Uterus (tissue), 3 donors: ENCODE measurements at regions not wholly inside any gene's neighbourhood (a gene's known extent, or its start where the extent isn't known, plus 50 kb on each side); places are given as distances from the start of the nearest gene placed in this dataset.

ENCODE experiments used
- DNase-seq, 2 donors: peaks; one replicate each; pipeline ENCODE4 v3.0.0-alpha.2; 2019 to 2020
- H3K27ac ChIP-seq, 2 donors: fragments of 200-600 bp; sonication (generic); 1 replicate in 1 of 2; 2 replicates in 1 of 2; pipeline ENCODE4 v1.5.1; 2016 to 2018
- H3K27me3 ChIP-seq, 2 donors: fragments of 200-600 bp; sonication (generic); one replicate each; pipeline ENCODE4 v1.5.1; 2018 to 2019; ENCODE audit warnings: control low read depth in 1 of 2
- H3K36me3 ChIP-seq, 2 donors: fragments of 200-600 bp; sonication (generic); one replicate each; pipeline ENCODE4 v1.5.1; 2019; ENCODE audit warnings: control low read depth in 1 of 2
- H3K4me1 ChIP-seq, 2 donors: fragments of 200-600 bp; sonication (generic); one replicate each; pipeline ENCODE4 v1.5.1; 2018 to 2019; ENCODE audit warnings: control low read depth in 1 of 2
- H3K4me3 ChIP-seq, 2 donors: fragments of 200-600 bp; sonication (generic); 1 replicate in 1 of 2; 2 replicates in 1 of 2; pipeline ENCODE4 v1.5.1; 2018 to 2019; ENCODE audit warnings: mild to moderate bottlenecking in 1 of 2
- H3K9me3 ChIP-seq, 2 donors: fragments of 200-600 bp; sonication (generic); one replicate each; pipeline ENCODE4 v1.5.1; 2019; ENCODE audit warnings: control low read depth in 1 of 2
- POLR2A ChIP-seq, 2 donors: fragments of 450-650 bp; IDR thresholded peaks; one replicate each; pipeline ENCODE4 v1.6.1; 2016; ENCODE audit warnings: antibody characterized with exemption in 2 of 2, mild to moderate bottlenecking in 1 of 2, moderate library complexity in 1 of 2
- intact Hi-C: fragments of 100-400 bp; cut with DNase I; formaldehyde crosslinking; loops from one replicate; pipeline ENCODE4 v1.15.1; 2023; ENCODE audit warnings: low total_unique reads
- TF ChIP-seq, protein P1 (sequence below), 4 experiments: fragments of 200-600 bp in 2 of 4; fragments of 450-650 bp in 2 of 4; sonication (generic) in 2 of 4; IDR thresholded peaks; one replicate each; pipeline ENCODE4 v1.5.1; 2016 to 2019; ENCODE audit warnings: antibody characterized with exemption in 4 of 4, mild to moderate bottlenecking in 2 of 4, moderate library complexity in 1 of 4
- donor health status: DM: yes; HTN: yes; CAD: no.

DNA sequence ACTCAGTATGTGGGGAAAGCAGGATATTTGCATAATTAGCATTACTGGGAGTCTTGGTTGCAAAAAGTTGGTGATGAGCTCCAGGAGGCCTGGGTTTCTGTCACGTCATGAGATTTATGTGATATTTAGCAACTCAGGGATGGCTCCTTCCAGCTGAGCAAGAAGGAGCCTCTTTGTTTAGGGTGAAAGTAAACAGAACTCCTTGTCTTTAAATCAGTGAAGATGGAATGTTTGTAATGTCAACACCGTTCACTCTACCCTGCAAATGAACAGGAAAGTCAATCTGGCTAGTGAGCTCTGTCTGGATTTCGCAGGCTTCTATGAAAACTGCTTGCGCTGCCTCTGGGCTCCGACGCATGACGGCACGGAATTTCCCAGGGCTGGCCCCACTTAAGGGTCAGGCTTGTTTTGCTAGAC is 86.9 kb downstream of the PXDC1 start:
- no peaks in the 10 kb centered on the region for H3K36me3 ChIP-seq
- no peak for DNase-seq
- H3K9me3 ChIP-seq, result no peaks in the 10 kb centered on the region
- no peak overlapping the region for H3K4me3 ChIP-seq
- H3K27ac ChIP-seq, result no peak overlapping the region
- intact Hi-C loops, result no loop called here
- no peak for TF ChIP-seq POLR2A (IDR thresholded peaks at IDR 0.05)
- TF ChIP-seq, protein P1, sequence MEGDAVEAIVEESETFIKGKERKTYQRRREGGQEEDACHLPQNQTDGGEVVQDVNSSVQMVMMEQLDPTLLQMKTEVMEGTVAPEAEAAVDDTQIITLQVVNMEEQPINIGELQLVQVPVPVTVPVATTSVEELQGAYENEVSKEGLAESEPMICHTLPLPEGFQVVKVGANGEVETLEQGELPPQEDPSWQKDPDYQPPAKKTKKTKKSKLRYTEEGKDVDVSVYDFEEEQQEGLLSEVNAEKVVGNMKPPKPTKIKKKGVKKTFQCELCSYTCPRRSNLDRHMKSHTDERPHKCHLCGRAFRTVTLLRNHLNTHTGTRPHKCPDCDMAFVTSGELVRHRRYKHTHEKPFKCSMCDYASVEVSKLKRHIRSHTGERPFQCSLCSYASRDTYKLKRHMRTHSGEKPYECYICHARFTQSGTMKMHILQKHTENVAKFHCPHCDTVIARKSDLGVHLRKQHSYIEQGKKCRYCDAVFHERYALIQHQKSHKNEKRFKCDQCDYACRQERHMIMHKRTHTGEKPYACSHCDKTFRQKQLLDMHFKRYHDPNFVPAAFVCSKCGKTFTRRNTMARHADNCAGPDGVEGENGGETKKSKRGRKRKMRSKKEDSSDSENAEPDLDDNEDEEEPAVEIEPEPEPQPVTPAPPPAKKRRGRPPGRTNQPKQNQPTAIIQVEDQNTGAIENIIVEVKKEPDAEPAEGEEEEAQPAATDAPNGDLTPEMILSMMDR (IDR thresholded peaks at IDR 0.05), result no peak
- H3K27me3 ChIP-seq, result no peaks in the 10 kb centered on the region
- H3K4me1 ChIP-seq, result no peaks in the 10 kb centered on the region

DNA sequence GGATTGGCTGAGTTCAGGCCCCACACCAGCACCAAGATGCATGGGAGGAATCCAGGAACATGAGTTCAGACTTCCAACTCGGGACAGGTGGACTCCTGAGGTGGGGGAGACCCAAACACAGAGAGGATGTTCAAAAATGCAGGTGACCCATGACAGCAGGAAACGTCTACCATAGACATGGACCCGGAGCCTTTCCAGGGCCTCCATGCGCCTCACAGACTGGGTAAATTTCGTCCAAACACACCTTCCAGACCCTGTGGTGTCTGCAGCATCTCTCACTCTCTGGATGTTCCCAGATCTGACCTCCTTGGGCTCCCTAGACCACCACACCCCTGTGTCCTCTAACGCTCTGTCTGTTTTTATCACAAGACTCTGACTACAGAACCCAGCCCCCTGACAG is 87.7 kb downstream of the PXDC1 start:
- H3K36me3 ChIP-seq, result no peaks in the 10 kb centered on the region
- H3K27ac ChIP-seq, result no peak overlapping the region
- H3K4me1 ChIP-seq, result no peaks in the 10 kb centered on the region
- TF ChIP-seq POLR2A (IDR thresholded peaks at IDR 0.05), result no peak
- TF ChIP-seq, protein P1 (IDR thresholded peaks at IDR 0.05), result no peak
- H3K9me3 ChIP-seq, result no peaks in the 10 kb centered on the region
- no peak overlapping the region for H3K4me3 ChIP-seq
- intact Hi-C loops, result no loop called here
- no peaks in the 10 kb centered on the region for H3K27me3 ChIP-seq
- no peak for DNase-seq

DNA sequence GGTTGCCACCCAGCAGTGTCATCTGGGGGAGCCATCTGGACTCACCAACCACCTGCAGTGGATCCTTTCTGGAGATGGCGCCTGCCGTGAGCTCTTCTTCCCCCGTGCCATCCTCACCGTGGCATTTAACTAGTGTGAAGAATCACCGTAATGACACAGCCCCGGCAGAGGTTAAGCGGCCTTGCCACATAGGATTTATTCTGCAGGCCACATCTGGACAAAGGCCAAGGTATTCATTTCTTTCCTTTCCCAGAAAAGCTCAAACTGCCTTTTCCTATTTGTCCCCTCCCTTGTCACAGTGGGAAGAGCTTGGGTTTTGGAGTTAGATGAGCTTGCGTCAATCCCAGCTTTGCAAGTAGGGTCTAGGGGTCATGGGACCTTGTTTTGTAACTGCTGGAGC is 88.4 kb downstream of the PXDC1 start:
- no peaks in the 10 kb centered on the region for H3K9me3 ChIP-seq
- H3K27me3 ChIP-seq, result no peaks in the 10 kb centered on the region
- H3K4me3 ChIP-seq, result no peak overlapping the region
- TF ChIP-seq, protein P1 (IDR thresholded peaks at IDR 0.05), result no peak
- no peak for TF ChIP-seq POLR2A (IDR thresholded peaks at IDR 0.05)
- H3K4me1 ChIP-seq, result no peaks in the 10 kb centered on the region
- intact Hi-C loops, result no loop called here
- H3K36me3 ChIP-seq, result no peaks in the 10 kb centered on the region
- DNase-seq, result no peak
- H3K27ac ChIP-seq, result no peak overlapping the region

DNA sequence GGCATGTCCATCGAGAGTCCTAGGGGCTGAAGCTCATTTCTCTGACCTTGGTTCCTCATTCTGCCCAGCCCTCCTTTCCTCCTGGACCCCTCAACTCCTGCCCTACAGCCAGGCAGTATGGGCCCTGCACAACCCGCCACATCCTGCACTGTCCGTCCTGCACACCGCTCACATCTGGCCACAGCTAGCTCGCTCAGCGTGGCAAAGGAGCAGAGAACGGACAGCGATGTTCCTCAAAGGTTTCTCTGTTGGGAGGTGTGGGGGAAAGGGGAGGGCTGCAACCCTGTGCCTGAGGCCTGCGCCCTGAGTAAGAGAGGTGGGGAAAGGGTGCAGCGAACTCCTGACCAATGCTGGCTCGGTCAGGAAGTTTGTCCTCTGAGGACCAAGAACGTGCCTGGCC is 90.1 kb downstream of the PXDC1 start:
- no peak overlapping the region for H3K27ac ChIP-seq
- DNase-seq, result no peak
- no peaks in the 10 kb centered on the region for H3K36me3 ChIP-seq
- intact Hi-C loops, result no loop called here
- no peaks in the 10 kb centered on the region for H3K27me3 ChIP-seq
- no peaks in the 10 kb centered on the region for H3K9me3 ChIP-seq
- no peaks in the 10 kb centered on the region for H3K4me1 ChIP-seq
- no peak for TF ChIP-seq POLR2A (IDR thresholded peaks at IDR 0.05)
- TF ChIP-seq, protein P1 (IDR thresholded peaks at IDR 0.05), result no peak
- H3K4me3 ChIP-seq, result no peak overlapping the region

DNA sequence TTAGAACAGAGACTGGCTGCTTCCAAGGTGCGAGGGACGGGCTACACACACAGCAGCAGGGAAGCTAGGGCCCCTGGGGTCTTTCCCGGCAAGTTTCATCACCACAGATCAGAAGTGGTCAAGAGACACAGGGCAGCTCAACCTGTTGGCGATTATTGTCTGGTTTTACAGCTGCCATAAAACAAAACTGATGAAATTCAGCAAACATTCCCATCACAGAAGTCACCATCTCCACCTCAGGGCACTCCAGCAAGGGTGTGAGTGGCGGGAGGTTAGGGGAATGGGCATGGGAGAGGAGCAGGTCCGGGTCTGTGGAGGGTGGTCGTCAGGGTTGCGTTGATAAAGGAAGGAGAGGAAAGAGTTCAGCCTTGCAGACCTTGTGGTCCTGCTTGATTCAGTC is 91.0 kb downstream of the PXDC1 start:
- intact Hi-C loops, result no loop called here
- DNase-seq, result no peak

More for the DNA sequence above, 91.0 kb downstream of the PXDC1 start:
- Histone ChIP-seq H3K4me1 (no peaks in the 10 kb centered on the region), H3K27me3 (no peaks in the 10 kb centered on the region), H3K36me3 (no peaks in the 10 kb centered on the region), H3K27ac (no peak overlapping the region), H3K4me3 (no peak overlapping the region), H3K9me3 (no peaks in the 10 kb centered on the region)
- TF ChIP-seq POLR2A (IDR thresholded peaks at IDR 0.05), result no peak
- TF ChIP-seq, protein P1 (IDR thresholded peaks at IDR 0.05), result no peak
